Keratinocyte (primary cell): ENCODE measurements at regions not wholly inside any gene's neighbourhood (a gene's known extent, or its start where the extent isn't known, plus 50 kb on each side); places are given as distances from the start of the nearest gene placed in this dataset.

ENCODE experiments used
- DNase-seq: peaks from one replicate; pipeline ENCODE4 v3.0.0-alpha.2; 2011; ENCODE audit warnings: low read depth, missing footprints, low spot score
- FAIRE-seq: peaks from 2 replicates; lab custom pipeline; 2011; peaks lifted over from hg19 to GRCh38; lab: Jason Lieb, UNC
- H2AFZ ChIP-seq: 2 replicates; pipeline ENCODE4 v1.6.0; 2012; ENCODE audit warnings: low read length, control low read depth, inconsistent platforms; ENCODE audit not compliant: control insufficient read depth
- H3K27ac ChIP-seq: 2 replicates; pipeline ENCODE4 v1.5.1; 2011; ENCODE audit warnings: low read length; ENCODE audit not compliant: control insufficient read depth, insufficient read depth
- H3K27me3 ChIP-seq: 3 replicates; pipeline ENCODE4 v1.6.0; 2011; ENCODE audit warnings: low read length; ENCODE audit not compliant: control insufficient read depth, insufficient read depth; ENCODE audit errors: extremely low read depth
- H3K36me3 ChIP-seq, 2 experiments: 2 replicates in 1 of 2; 3 replicates in 1 of 2; pipeline ENCODE4 v1.5.1; 2011; ENCODE audit warnings: low read length in 2 of 2, mild to moderate bottlenecking in 1 of 2; ENCODE audit not compliant: control insufficient read depth in 2 of 2, insufficient read depth in 2 of 2; ENCODE audit errors: extremely low read depth in 1 of 2
- H3K4me1 ChIP-seq: 3 replicates; pipeline ENCODE4 v1.5.1; 2011; ENCODE audit warnings: low read length; ENCODE audit not compliant: control insufficient read depth, insufficient read depth; ENCODE audit errors: extremely low read depth
- H3K4me2 ChIP-seq: 3 replicates; pipeline ENCODE4 v1.6.0; 2011; ENCODE audit warnings: low read depth, low read length; ENCODE audit not compliant: control insufficient read depth, insufficient read depth; ENCODE audit errors: extremely low read depth
- H3K4me3 ChIP-seq, 3 experiments: fragments of 200-600 bp in 1 of 3; sonication (generic) in 1 of 3; 2 replicates in 2 of 3; 3 replicates in 1 of 3; pipeline ENCODE4 v1.5.1; 2011 to 2016; ENCODE audit warnings: low read length in 3 of 3, mild to moderate bottlenecking in 3 of 3, control low read depth in 2 of 3, inconsistent platforms in 1 of 3, low read depth in 1 of 3, mixed read lengths in 1 of 3, mixed run types in 1 of 3, moderate library complexity in 1 of 3; ENCODE audit not compliant: control insufficient read depth in 2 of 3, insufficient read depth in 2 of 3; ENCODE audit errors: extremely low read depth in 1 of 3
- H3K79me2 ChIP-seq: 2 replicates; pipeline ENCODE4 v1.6.0; 2012; ENCODE audit warnings: low read length; ENCODE audit not compliant: control insufficient read depth, insufficient read depth
- H3K9ac ChIP-seq: 3 replicates; pipeline ENCODE4 v1.6.0; 2011; ENCODE audit warnings: low read length; ENCODE audit not compliant: control insufficient read depth, insufficient read depth; ENCODE audit errors: extremely low read depth
- H3K9me1 ChIP-seq: 3 replicates; pipeline ENCODE4 v1.6.0; 2011; ENCODE audit warnings: low read length; ENCODE audit not compliant: control insufficient read depth, insufficient read depth; ENCODE audit errors: extremely low read depth
- H3K9me3 ChIP-seq: 2 replicates; pipeline ENCODE4 v1.5.1; 2012; ENCODE audit warnings: low read depth, low read length; ENCODE audit not compliant: control insufficient read depth
- H4K20me1 ChIP-seq: 3 replicates; pipeline ENCODE4 v1.6.0; 2011; ENCODE audit warnings: low read length; ENCODE audit not compliant: control insufficient read depth, insufficient read depth; ENCODE audit errors: extremely low read depth
- CTCF ChIP-seq, 3 experiments: IDR thresholded peaks in 1 of 3; conservative IDR thresholded peaks in 1 of 3; optimal IDR thresholded peaks in 1 of 3; 2 replicates in 2 of 3; 3 replicates in 1 of 3; pipeline versions ENCODE3 to v1.5.1; 2011; ENCODE audit warnings: low read length in 3 of 3, mild to moderate bottlenecking in 3 of 3, moderate library complexity in 2 of 3, control low read depth in 1 of 3, inconsistent platforms in 1 of 3; ENCODE audit not compliant: insufficient read depth in 2 of 3; ENCODE audit errors: extremely low read depth in 1 of 3
- EZH2 ChIP-seq: IDR thresholded peaks from one replicate; pipeline ENCODE4 v1.6.1; 2012; ENCODE audit warnings: inconsistent platforms, mild to moderate bottlenecking, low read length, moderate library complexity
- dilution Hi-C: fragments of 300-500 bp; cut with MboI; formaldehyde crosslinking; loops from one replicate; pipeline ENCODE4 v1.7.0; 2020; ENCODE audit warnings: low sequenced_read_pairs; ENCODE audit not compliant: extremely low pct_ligation_motif_present

GRCh38 chr12:127268213-127268612, 998.8 kb upstream of the TMEM132C start:
- no peak overlapping the region for H3K27ac ChIP-seq

DNA sequence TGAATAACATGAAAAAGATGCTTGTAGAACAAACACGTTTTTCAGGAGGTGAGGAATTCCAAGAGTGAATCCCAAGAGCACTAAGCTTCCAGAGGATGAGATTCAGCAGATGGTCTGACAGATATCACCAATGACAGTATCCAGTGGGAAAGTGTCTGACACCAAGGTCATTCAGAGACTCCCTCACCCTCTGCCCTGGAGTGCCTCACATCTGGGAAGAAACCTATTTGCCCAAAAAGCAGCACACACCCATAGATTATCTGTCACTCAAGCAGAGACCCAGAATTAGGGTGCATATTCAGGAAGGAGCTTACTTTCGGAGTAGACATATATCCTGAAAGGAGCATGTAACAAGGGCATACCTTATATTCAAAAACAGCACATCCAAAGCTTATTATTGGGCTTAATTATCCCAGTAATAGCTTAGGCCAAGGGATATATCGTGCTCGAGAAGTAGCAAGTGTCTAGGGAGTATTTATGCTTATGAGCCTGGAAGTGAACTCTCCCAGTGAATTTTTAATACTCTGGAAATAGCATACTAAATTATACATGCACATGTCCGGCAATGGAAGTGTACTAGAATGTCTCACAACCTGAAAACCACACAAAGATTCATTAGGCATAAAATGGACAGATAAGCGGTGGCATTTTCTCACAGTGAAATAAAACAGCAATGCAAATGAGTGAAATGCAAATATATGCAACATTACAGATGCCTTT, 998.1 kb upstream of the TMEM132C start:
- Histone ChIP-seq H2AFZ (no peak overlapping the region), H4K20me1 (no peaks in the 10 kb centered on the region), H3K27me3 (no peaks in the 10 kb centered on the region), H3K4me3 (no peak overlapping the region), H3K79me2 (no peaks in the 10 kb centered on the region), H3K4me1 (peaks cover 23% of the 10 kb centered on the region), H3K36me3 (no peaks in the 10 kb centered on the region), H3K27ac (no peak overlapping the region), H3K9me1 (no peaks in the 10 kb centered on the region), H3K4me2 (no peak overlapping the region), H3K9me3 (no peaks in the 10 kb centered on the region), H3K9ac (no peak overlapping the region)
- FAIRE-seq (no peak), DNase-seq (no peak)
- no peak for TF ChIP-seq CTCF (optimal IDR thresholded peaks at IDR 0.05 in 1 of 3, IDR thresholded peaks at IDR 0.05 in 1 of 3, conservative IDR thresholded peaks at IDR 0.05 in 1 of 3; ENCODE audit: extremely low read depth in 1 of 3, insufficient read depth in 2 of 3, low read length in 3 of 3)
- TF ChIP-seq EZH2: no peak
- dilution Hi-C loops: no loop called here

More at GRCh38 chr12:127268213-127268612, 998.8 kb upstream of the TMEM132C start:
- FAIRE-seq (no peak), DNase-seq (no peak)
- Histone ChIP-seq H3K27me3 (no peaks in the 10 kb centered on the region), H3K9me3 (no peaks in the 10 kb centered on the region), H3K9me1 (no peaks in the 10 kb centered on the region), H3K79me2 (no peaks in the 10 kb centered on the region), H3K9ac (no peak overlapping the region), H3K4me3 (no peak overlapping the region), H4K20me1 (no peaks in the 10 kb centered on the region), H3K4me1 (peaks cover 19% of the 10 kb centered on the region), H3K4me2 (no peak overlapping the region), H2AFZ (no peak overlapping the region), H3K36me3 (no peaks in the 10 kb centered on the region)
- TF ChIP-seq EZH2 (no peak), CTCF (optimal IDR thresholded peaks at IDR 0.05 in 1 of 3, IDR thresholded peaks at IDR 0.05 in 1 of 3, conservative IDR thresholded peaks at IDR 0.05 in 1 of 3; ENCODE audit: extremely low read depth in 1 of 3, insufficient read depth in 2 of 3, low read length in 3 of 3) (no peak)
- dilution Hi-C loops: no loop called here
